ENCODE measurements at regions not wholly inside any gene's neighbourhood (a gene's known extent, or its start where the extent isn't known, plus 50 kb on each side); places are given as distances from the start of the nearest gene placed in this dataset.

GRCh38 chr11:28713850-28714249 is 605.7 kb downstream of the METTL15 start:
- TF ChIP-seq, protein P1, sequence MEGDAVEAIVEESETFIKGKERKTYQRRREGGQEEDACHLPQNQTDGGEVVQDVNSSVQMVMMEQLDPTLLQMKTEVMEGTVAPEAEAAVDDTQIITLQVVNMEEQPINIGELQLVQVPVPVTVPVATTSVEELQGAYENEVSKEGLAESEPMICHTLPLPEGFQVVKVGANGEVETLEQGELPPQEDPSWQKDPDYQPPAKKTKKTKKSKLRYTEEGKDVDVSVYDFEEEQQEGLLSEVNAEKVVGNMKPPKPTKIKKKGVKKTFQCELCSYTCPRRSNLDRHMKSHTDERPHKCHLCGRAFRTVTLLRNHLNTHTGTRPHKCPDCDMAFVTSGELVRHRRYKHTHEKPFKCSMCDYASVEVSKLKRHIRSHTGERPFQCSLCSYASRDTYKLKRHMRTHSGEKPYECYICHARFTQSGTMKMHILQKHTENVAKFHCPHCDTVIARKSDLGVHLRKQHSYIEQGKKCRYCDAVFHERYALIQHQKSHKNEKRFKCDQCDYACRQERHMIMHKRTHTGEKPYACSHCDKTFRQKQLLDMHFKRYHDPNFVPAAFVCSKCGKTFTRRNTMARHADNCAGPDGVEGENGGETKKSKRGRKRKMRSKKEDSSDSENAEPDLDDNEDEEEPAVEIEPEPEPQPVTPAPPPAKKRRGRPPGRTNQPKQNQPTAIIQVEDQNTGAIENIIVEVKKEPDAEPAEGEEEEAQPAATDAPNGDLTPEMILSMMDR (IDR thresholded peaks at IDR 0.05) = no peak
- no peak for DNase-seq
- no peaks in the 10 kb centered on the region for H3K9me3 Mint-ChIP-seq
- no peaks in the 10 kb centered on the region for H3K36me3 Mint-ChIP-seq (ENCODE audit: low read depth)
- no peaks in the 10 kb centered on the region for H3K27me3 Mint-ChIP-seq (ENCODE audit: low read depth, poor library complexity)
- H3K27ac Mint-ChIP-seq = no peak overlapping the region
- H3K4me3 Mint-ChIP-seq = no peak overlapping the region
- no peaks in the 10 kb centered on the region for H3K4me1 Mint-ChIP-seq

- no peak for DNase-seq
- Mint-ChIP-seq H3K27ac (no peak overlapping the region), H3K4me1 (no peaks in the 10 kb centered on the region)
Observed at GRCh38 chr11:28708075-28708474, 599.9 kb downstream of the METTL15 start.

GRCh38 chr11:28704801-28705200 is 596.6 kb downstream of the METTL15 start:
- H3K27me3 Mint-ChIP-seq (ENCODE audit: low read depth, poor library complexity) = peaks cover 4% of the 10 kb centered on the region
- H3K9me3 Mint-ChIP-seq = no peaks in the 10 kb centered on the region
- H3K27ac Mint-ChIP-seq = no peak overlapping the region
- TF ChIP-seq, protein P1 (IDR thresholded peaks at IDR 0.05) = no peak
- no peaks in the 10 kb centered on the region for H3K36me3 Mint-ChIP-seq (ENCODE audit: low read depth)
- H3K4me3 Mint-ChIP-seq = no peak overlapping the region
- H3K4me1 Mint-ChIP-seq = no peaks in the 10 kb centered on the region
- no peak for DNase-seq

More at GRCh38 chr11:28708075-28708474, 599.9 kb downstream of the METTL15 start:
- Mint-ChIP-seq H3K27me3 (ENCODE audit: low read depth, poor library complexity) (peaks cover 4% of the 10 kb centered on the region), H3K4me3 (no peak overlapping the region), H3K36me3 (ENCODE audit: low read depth) (no peaks in the 10 kb centered on the region), H3K9me3 (no peaks in the 10 kb centered on the region)
- TF ChIP-seq, protein P1 (IDR thresholded peaks at IDR 0.05) = no peak

DNA sequence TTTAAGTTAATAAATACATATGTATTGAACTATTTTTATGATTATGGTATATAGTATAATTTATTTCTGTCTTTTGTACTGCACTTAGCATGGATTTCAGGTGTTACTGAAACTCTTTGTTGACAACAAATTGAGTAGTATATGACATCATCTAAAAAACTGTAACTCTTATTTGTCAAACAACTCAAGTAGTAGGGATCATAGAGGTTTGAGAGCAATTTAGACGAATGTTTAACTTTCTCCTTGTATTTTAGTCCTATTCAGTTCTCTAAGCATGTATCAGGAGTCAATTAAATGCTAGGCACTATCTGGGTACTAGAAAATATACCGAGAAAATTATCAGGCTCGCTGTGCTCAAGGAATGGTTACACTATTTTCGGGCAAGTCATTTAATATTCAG is 595.2 kb downstream of the METTL15 start:
- Mint-ChIP-seq H3K4me3 (no peak overlapping the region), H3K4me1 (no peaks in the 10 kb centered on the region), H3K27ac (no peak overlapping the region), H3K27me3 (ENCODE audit: low read depth, poor library complexity) (peaks cover 4% of the 10 kb centered on the region), H3K36me3 (ENCODE audit: low read depth) (no peaks in the 10 kb centered on the region), H3K9me3 (no peaks in the 10 kb centered on the region)
- DNase-seq = no peak
- TF ChIP-seq, protein P1 (IDR thresholded peaks at IDR 0.05) = no peak

DNA sequence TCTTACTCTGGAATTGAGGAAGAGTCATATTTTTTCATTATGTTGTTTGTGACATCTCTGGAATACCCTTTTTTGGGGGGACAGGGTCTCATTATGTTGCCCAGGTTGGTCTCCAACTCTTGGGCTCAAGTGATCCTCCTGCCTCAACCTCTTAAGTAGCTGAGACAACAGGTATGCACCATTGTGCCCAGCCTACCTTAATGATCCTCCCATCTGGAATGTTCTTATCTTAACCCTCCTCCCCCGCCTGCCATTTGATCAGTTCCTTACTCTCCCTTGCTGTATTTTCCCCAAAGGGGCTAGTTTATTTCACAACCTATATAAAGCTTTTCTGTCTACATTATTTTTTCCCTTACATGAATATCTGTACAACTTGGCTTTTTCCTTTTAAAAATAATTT is 594.7 kb downstream of the METTL15 start:
- H3K4me3 Mint-ChIP-seq = no peak overlapping the region
- TF ChIP-seq, protein P1 (IDR thresholded peaks at IDR 0.05) = no peak
- H3K9me3 Mint-ChIP-seq = no peaks in the 10 kb centered on the region
- H3K27ac Mint-ChIP-seq = no peak overlapping the region
- DNase-seq = no peak
- peaks cover 5% of the 10 kb centered on the region for H3K27me3 Mint-ChIP-seq (ENCODE audit: low read depth, poor library complexity)
- peaks cover 2% of the 10 kb centered on the region for H3K4me1 Mint-ChIP-seq
- no peaks in the 10 kb centered on the region for H3K36me3 Mint-ChIP-seq (ENCODE audit: low read depth)

DNA sequence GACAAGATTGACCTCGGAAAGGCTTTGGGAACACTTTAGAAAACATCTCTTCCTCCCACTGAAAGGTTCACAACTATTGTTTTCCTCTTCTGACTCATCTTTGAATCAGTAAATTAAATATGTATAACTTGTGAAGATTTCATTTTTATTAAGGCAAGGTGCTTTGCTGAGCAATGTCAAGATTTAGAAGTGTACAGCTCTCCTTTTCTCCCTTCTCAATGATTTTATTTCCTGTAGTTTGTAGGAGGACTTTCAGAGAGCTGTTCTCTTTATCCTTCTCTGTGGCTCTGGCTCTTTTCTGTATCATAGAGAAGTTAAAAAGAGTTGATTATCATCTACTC is 594.2 kb downstream of the METTL15 start:
- Mint-ChIP-seq H3K9me3 (no peaks in the 10 kb centered on the region), H3K27ac (no peak overlapping the region), H3K4me1 (peaks cover 7% of the 10 kb centered on the region), H3K4me3 (no peak overlapping the region), H3K27me3 (ENCODE audit: low read depth, poor library complexity) (peaks cover 7% of the 10 kb centered on the region), H3K36me3 (ENCODE audit: low read depth) (no peaks in the 10 kb centered on the region)
- TF ChIP-seq, protein P1 (IDR thresholded peaks at IDR 0.05) = no peak
- DNase-seq = no peak

Data from nephron progenitor cell (in vitro differentiated cells).